ENCODE measurements at regions not wholly inside any gene's neighbourhood (a gene's known extent, or its start where the extent isn't known, plus 50 kb on each side); places are given as distances from the start of the nearest gene placed in this dataset.

DNA sequence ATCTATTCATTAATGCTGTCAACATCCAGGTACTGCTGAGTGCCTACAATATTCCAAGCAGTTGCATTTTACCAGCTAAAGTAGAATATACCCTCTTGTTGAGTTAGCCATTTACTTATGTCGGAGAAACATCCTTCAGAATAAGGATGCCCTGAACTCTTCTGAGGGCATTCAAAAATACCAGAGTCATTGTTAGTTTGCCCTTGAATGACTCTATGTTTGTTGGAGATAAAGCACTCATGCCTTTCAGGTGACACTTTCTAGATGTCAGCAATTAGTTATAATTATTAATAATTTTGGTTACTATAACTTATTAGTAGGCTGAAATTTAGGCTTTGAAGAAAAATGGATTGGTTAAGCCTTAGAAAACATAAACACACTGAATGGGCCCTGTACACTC lies 286.2 kb upstream of the STXBP5 start:
- H3K27ac Mint-ChIP-seq (ENCODE audit: unreplicated experiment), result no peak overlapping the region
- H3K4me1 Mint-ChIP-seq (ENCODE audit: low read depth, unreplicated experiment), result peaks cover 19% of the 10 kb centered on the region
- TF ChIP-seq, protein P1, sequence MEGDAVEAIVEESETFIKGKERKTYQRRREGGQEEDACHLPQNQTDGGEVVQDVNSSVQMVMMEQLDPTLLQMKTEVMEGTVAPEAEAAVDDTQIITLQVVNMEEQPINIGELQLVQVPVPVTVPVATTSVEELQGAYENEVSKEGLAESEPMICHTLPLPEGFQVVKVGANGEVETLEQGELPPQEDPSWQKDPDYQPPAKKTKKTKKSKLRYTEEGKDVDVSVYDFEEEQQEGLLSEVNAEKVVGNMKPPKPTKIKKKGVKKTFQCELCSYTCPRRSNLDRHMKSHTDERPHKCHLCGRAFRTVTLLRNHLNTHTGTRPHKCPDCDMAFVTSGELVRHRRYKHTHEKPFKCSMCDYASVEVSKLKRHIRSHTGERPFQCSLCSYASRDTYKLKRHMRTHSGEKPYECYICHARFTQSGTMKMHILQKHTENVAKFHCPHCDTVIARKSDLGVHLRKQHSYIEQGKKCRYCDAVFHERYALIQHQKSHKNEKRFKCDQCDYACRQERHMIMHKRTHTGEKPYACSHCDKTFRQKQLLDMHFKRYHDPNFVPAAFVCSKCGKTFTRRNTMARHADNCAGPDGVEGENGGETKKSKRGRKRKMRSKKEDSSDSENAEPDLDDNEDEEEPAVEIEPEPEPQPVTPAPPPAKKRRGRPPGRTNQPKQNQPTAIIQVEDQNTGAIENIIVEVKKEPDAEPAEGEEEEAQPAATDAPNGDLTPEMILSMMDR (IDR thresholded peaks at IDR 0.05; ENCODE audit: unreplicated experiment), result no peak
- H3K9me3 Mint-ChIP-seq (ENCODE audit: low read depth, unreplicated experiment), result no peaks in the 10 kb centered on the region
- no peak overlapping the region for H3K4me3 Mint-ChIP-seq (ENCODE audit: low read depth, unreplicated experiment)
- CTCF ChIA-PET, result no interaction called here
- intact Hi-C loops (cut with micrococcal nuclease; ENCODE audit: unreplicated experiment), result loop anchor here (10.0 kb wide), 2 partner anchors 147 to 287 kb away; partner anchors contain the start of gene STXBP5
- no peak for DNase-seq
- peaks cover 11% of the 10 kb centered on the region for H3K36me3 Mint-ChIP-seq (ENCODE audit: insufficient read depth, unreplicated experiment)
- H3K27me3 Mint-ChIP-seq (ENCODE audit: unreplicated experiment), result no peaks in the 10 kb centered on the region
- BruUV-seq (replicated peaks), result no TSS peak

DNA sequence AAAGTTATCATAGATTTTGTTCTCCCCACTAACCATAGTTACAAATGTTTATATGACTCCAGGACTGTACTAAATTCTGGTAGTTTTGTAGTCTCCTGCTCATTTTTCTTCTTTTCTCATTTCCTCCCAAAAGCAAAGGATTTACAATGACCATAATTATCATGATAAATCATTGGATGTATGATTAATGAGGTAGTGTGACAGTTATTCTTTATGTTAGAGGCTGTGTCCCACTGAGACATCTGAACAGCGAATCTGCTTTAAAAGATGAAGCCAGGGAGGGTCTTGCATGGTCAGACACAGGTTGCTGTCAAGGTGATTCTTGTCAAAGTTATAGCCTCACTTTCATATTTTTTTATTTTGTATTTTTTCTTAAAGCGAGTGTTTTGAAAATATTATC lies 285.2 kb upstream of the STXBP5 start:
- H3K27me3 Mint-ChIP-seq (ENCODE audit: unreplicated experiment), result no peaks in the 10 kb centered on the region
- no peak overlapping the region for H3K4me3 Mint-ChIP-seq (ENCODE audit: low read depth, unreplicated experiment)
- intact Hi-C loops (cut with micrococcal nuclease; ENCODE audit: unreplicated experiment), result loop anchor here (10.0 kb wide), 2 partner anchors 146 to 286 kb away; partner anchors contain the start of gene STXBP5
- CTCF ChIA-PET, result no interaction called here
- H3K9me3 Mint-ChIP-seq (ENCODE audit: low read depth, unreplicated experiment), result no peaks in the 10 kb centered on the region
- no TSS peak for BruUV-seq (replicated peaks)
- H3K27ac Mint-ChIP-seq (ENCODE audit: unreplicated experiment), result no peak overlapping the region
- TF ChIP-seq, protein P1 (IDR thresholded peaks at IDR 0.05; ENCODE audit: unreplicated experiment), result no peak
- H3K4me1 Mint-ChIP-seq (ENCODE audit: low read depth, unreplicated experiment), result peaks cover 12% of the 10 kb centered on the region
- H3K36me3 Mint-ChIP-seq (ENCODE audit: insufficient read depth, unreplicated experiment), result peaks cover 10% of the 10 kb centered on the region
- DNase-seq, result no peak

DNA sequence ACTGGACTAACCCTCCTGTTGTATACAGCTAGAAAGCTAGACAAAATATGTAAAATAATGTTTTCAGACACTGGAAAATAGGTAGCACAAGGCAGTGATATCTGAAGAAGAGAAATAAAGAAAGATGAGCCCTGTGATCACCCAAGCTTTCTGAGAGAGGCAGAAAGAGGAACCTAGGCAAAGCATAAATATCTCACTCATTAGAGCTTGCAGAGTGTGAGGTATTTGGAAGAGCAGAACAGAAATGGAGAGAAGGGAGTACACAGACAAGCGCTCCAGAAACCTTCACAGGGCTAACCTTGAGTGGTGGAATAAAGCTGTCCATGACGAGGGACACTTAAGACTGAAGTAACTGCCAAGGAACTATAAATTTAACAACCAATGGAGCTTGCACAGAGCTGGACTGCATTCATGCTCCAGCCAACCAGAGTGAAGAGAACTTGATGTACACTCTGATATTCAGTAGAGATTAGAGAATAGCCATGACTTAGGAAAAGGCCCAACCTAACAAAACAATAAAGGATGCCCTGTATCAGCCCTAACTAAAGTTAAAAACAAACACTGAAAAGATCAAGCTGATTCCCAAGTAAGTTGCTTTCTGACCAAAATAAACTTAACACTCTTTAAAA lies 280.9 kb upstream of the STXBP5 start:
- Mint-ChIP-seq H3K9me3 (ENCODE audit: low read depth, unreplicated experiment) (no peaks in the 10 kb centered on the region), H3K4me1 (ENCODE audit: low read depth, unreplicated experiment) (no peaks in the 10 kb centered on the region), H3K36me3 (ENCODE audit: insufficient read depth, unreplicated experiment) (no peaks in the 10 kb centered on the region), H3K4me3 (ENCODE audit: low read depth, unreplicated experiment) (no peak overlapping the region), H3K27ac (ENCODE audit: unreplicated experiment) (no peak overlapping the region), H3K27me3 (ENCODE audit: unreplicated experiment) (no peaks in the 10 kb centered on the region)
- TF ChIP-seq, protein P1 (IDR thresholded peaks at IDR 0.05; ENCODE audit: unreplicated experiment), result no peak
- no TSS peak for BruUV-seq (replicated peaks)
- CTCF ChIA-PET, result no interaction called here
- intact Hi-C loops (cut with micrococcal nuclease; ENCODE audit: unreplicated experiment), result no loop called here
- no peak for DNase-seq

DNA sequence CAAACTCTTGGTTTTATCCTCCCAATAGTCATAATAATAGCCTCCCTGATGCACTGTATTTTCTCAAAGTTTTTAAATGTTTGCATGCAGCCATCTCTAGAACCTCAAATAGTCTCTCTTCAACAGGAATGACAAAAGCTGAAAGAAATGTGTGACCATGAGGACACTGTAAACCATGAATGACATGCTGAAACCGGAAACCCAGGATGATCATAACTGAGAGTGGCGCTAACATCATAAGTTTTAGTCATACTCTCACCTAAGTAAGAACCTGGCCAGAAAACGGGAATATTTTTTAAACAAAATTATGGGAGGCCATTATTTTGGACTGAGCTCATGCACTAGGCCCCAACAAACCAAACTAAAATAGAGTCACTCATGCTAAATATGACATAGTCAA lies 278.4 kb upstream of the STXBP5 start:
- H3K27ac Mint-ChIP-seq (ENCODE audit: unreplicated experiment), result no peak overlapping the region
- H3K36me3 Mint-ChIP-seq (ENCODE audit: insufficient read depth, unreplicated experiment), result no peaks in the 10 kb centered on the region
- H3K4me3 Mint-ChIP-seq (ENCODE audit: low read depth, unreplicated experiment), result no peak overlapping the region
- no peak for DNase-seq
- CTCF ChIA-PET, result no interaction called here
- TF ChIP-seq, protein P1 (IDR thresholded peaks at IDR 0.05; ENCODE audit: unreplicated experiment), result no peak
- no peaks in the 10 kb centered on the region for H3K4me1 Mint-ChIP-seq (ENCODE audit: low read depth, unreplicated experiment)
- H3K27me3 Mint-ChIP-seq (ENCODE audit: unreplicated experiment), result no peaks in the 10 kb centered on the region
- H3K9me3 Mint-ChIP-seq (ENCODE audit: low read depth, unreplicated experiment), result no peaks in the 10 kb centered on the region
- no TSS peak for BruUV-seq (replicated peaks)
- intact Hi-C loops (cut with micrococcal nuclease; ENCODE audit: unreplicated experiment), result no loop called here
